ENCODE measurements at regions not wholly inside any gene's neighbourhood (a gene's known extent, or its start where the extent isn't known, plus 50 kb on each side); places are given as distances from the start of the nearest gene placed in this dataset.

DNA sequence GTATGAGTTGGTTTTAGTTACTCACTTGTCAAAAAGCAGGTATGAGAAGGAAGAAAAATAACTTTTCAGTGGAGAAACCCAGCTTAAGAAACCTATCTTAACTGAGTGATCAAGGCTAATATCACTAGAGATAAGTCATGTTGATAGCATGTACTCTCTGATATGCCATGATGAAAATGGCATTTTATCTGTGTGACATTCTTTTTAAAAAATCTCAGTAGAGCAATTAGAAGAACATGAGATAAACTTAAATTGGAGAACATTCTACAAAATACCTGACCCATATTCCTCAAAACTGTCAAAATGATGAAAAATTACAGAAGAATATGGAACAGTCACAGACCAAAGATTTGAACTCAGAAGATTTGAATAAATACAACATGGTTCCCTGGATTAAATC is 912.4 kb upstream of the ATXN7L3B start:
- TF ChIP-seq, protein P1, sequence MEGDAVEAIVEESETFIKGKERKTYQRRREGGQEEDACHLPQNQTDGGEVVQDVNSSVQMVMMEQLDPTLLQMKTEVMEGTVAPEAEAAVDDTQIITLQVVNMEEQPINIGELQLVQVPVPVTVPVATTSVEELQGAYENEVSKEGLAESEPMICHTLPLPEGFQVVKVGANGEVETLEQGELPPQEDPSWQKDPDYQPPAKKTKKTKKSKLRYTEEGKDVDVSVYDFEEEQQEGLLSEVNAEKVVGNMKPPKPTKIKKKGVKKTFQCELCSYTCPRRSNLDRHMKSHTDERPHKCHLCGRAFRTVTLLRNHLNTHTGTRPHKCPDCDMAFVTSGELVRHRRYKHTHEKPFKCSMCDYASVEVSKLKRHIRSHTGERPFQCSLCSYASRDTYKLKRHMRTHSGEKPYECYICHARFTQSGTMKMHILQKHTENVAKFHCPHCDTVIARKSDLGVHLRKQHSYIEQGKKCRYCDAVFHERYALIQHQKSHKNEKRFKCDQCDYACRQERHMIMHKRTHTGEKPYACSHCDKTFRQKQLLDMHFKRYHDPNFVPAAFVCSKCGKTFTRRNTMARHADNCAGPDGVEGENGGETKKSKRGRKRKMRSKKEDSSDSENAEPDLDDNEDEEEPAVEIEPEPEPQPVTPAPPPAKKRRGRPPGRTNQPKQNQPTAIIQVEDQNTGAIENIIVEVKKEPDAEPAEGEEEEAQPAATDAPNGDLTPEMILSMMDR (IDR thresholded peaks at IDR 0.05), result no peak
- TF ChIP-seq POLR2A (IDR thresholded peaks at IDR 0.05), result no peak

Data from breast epithelium (tissue), 3 donors.